Heart left ventricle (tissue), 13 donors: ENCODE measurements at regions not wholly inside any gene's neighbourhood (a gene's known extent, or its start where the extent isn't known, plus 50 kb on each side); places are given as distances from the start of the nearest gene placed in this dataset.

Experiments used
- POLR2A ChIP-seq, 2 donors: fragments of 450-650 bp; IDR thresholded peaks; one replicate each; pipeline ENCODE4 v1.6.1; 2017; ENCODE audit warnings: antibody characterized with exemption in 2 of 2, mild to moderate bottlenecking in 2 of 2, moderate library complexity in 2 of 2
- TF ChIP-seq, protein P1 (sequence below), 12 donors: fragments of 200-600 bp; sonication (generic) in 4 of 12; IDR thresholded peaks; one replicate each; pipeline versions ENCODE4 v1.5.0 to v1.8.0; 2018 to 2022; ENCODE audit warnings: antibody characterized with exemption in 12 of 12, mild to moderate bottlenecking in 5 of 12
- donor health status: ischemic (EF 13 %, LVEDD 7.1; RV severe dilation, severe dysfunction).
- donor health status: DM: no; HTN: yes; CAD: no.
- donor health status: DM: no; HTN: no; CAD: no.
- donor health status: ischemic (EF 25% LVEDD 6.9; RV normal size, moderate dysfunction).
- donor health status: ischemic (EF 25% LVEDD 5.7; RV mildly dilated, moderate dysfunction).
- donor health status: ischemic (EF 35%, LVEDD 5.7; RV mildly dilated, moderate dysfunction).
- donor health status: nonischemic (EF 11% LVEDD 7.7; RV severe dilation, severe dysfunction).
- donor health status: DM: yes; HTN: yes; CAD: no.
- donor health status: PGD.
- donor health status: ischemic (EF 29% LVEDD 5.4; RV normal size, mild dysfunction).
- donor health status: nonischemic (EF 23%, LVEDD 6.1; RV moderate dilation, normal function).

DNA sequence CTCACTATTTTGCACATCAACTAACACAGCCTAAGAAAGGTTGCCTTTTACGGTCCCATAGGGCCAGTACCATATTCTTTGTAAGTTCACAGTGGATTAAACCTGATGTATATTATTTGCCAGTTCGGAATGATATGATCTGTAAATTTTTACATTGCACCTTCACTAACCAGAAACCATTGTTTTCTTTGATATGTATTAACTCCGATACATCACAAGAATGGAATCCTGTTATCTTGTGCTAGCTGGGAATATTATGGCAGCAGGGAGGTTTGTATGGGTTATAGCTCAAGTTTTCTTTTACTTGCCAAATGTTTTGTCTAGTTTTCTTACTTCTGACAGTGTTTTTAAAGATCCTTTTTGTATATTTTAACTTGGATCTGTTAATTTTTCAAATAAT is 51.4 kb upstream of the S1PR1 start:
- TF ChIP-seq, protein P1, sequence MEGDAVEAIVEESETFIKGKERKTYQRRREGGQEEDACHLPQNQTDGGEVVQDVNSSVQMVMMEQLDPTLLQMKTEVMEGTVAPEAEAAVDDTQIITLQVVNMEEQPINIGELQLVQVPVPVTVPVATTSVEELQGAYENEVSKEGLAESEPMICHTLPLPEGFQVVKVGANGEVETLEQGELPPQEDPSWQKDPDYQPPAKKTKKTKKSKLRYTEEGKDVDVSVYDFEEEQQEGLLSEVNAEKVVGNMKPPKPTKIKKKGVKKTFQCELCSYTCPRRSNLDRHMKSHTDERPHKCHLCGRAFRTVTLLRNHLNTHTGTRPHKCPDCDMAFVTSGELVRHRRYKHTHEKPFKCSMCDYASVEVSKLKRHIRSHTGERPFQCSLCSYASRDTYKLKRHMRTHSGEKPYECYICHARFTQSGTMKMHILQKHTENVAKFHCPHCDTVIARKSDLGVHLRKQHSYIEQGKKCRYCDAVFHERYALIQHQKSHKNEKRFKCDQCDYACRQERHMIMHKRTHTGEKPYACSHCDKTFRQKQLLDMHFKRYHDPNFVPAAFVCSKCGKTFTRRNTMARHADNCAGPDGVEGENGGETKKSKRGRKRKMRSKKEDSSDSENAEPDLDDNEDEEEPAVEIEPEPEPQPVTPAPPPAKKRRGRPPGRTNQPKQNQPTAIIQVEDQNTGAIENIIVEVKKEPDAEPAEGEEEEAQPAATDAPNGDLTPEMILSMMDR (IDR thresholded peaks at IDR 0.05), result no peak
- TF ChIP-seq POLR2A (IDR thresholded peaks at IDR 0.05), result no peak
